ENCODE measurements at regions not wholly inside any gene's neighbourhood (a gene's known extent, or its start where the extent isn't known, plus 50 kb on each side); places are given as distances from the start of the nearest gene placed in this dataset.

DNA sequence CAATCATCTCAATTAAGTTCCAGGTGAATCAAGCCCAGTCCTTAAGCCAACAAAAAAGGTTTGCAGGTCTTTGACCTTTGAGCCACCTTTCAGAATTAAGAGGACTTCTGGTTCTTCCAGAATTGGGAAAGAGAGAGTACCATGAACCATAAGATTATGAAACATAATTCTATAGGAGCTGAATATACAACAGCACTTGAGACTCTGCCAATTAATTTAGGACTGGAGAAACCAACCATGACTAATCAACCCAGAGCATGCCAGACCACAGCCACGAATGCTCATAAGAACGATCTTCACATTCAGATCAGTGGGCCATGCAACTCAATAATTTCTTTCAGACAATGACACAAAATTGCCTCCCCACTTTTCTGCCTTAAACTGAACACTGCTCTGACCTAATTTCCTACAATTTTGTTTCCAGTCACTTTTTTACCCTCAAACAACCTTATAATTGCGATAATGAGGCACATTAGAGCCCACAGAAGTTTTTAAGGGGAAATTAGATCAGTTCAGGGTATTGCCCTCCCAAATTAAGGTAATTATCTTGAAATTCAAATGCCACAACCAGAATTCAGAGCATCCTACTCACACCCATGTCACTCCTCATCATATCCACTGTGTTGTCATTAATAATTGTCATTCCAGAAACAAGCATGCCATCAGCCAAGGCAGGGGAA lies 213.4 kb downstream of the ATPSCKMT start:
- TF ChIP-seq, protein P1, sequence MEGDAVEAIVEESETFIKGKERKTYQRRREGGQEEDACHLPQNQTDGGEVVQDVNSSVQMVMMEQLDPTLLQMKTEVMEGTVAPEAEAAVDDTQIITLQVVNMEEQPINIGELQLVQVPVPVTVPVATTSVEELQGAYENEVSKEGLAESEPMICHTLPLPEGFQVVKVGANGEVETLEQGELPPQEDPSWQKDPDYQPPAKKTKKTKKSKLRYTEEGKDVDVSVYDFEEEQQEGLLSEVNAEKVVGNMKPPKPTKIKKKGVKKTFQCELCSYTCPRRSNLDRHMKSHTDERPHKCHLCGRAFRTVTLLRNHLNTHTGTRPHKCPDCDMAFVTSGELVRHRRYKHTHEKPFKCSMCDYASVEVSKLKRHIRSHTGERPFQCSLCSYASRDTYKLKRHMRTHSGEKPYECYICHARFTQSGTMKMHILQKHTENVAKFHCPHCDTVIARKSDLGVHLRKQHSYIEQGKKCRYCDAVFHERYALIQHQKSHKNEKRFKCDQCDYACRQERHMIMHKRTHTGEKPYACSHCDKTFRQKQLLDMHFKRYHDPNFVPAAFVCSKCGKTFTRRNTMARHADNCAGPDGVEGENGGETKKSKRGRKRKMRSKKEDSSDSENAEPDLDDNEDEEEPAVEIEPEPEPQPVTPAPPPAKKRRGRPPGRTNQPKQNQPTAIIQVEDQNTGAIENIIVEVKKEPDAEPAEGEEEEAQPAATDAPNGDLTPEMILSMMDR (conservative IDR thresholded peaks at IDR 0.05): no peak
- no peak for TF ChIP-seq ZFX (IDR thresholded peaks at IDR 0.05)
